ENCODE measurements at regions not wholly inside any gene's neighbourhood (a gene's known extent, or its start where the extent isn't known, plus 50 kb on each side); places are given as distances from the start of the nearest gene placed in this dataset.
A peak's percentile ranks its signal among the peaks of the same experiment; 100 is the strongest.

DNA sequence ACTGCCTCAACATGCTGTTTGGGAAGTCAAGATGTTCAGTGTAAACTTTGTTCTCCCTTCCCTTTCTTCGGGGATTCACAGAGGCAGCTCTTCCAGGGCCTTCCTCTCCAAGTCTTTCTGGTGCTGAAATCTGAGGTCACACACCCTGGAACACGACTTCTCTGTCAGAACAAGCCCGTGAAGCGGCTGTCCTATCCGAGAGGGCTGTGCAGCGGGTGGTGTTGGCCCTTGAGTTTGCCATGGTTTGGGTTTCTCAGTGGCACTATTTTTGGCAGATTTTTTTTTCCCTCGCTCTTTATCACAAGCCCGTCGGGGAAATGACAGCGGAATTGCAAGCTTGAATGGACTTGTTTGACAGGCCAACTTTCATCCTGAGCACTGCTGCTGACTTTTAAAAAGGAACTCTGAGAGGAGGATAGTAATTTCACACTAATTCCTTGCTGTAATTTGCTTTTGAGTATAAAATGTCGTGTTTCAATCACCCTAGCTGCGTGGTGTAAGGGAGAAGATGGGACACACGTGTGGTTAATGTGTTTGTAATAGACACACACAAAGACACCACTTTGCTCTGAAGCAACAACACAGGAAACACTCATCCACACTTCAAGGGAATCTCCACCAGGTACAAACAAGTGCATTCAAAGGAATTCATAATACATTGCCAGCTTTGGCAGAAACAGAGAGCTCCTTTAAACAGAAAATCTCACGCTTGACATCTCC lies 60.1 kb upstream of the TARBP1 start:
- Histone ChIP-seq H3K14ac (replicated peaks; ENCODE audit: low read depth, low read length) (no peak overlapping the region), H2AFZ (replicated peaks; ENCODE audit: low read length, poor library complexity) (no peak overlapping the region), H3K9me1 (ENCODE audit: insufficient read depth, low read length) (peaks cover 4% of the 10 kb centered on the region; the same call in 1 of the 2 replicates), H3K79me1 (ENCODE audit: low read depth in 1 of 2, low read length in 2 of 2) (no peaks in the 10 kb centered on the region), H2BK15ac (ENCODE audit: low read depth, low read length) (no peak overlapping the region), H4K91ac (ENCODE audit: insufficient read depth, low read depth, low read length) (no peak overlapping the region), H3K18ac (ENCODE audit: low read depth, low read length) (no peak overlapping the region), H2BK120ac (ENCODE audit: low read depth, low read length) (no peak overlapping the region), H3K27ac (ENCODE audit: insufficient read depth, low read length) (no peak overlapping the region), H3K56ac (ENCODE audit: extremely low read depth, insufficient read depth, low read length) (no peak overlapping the region), H3K9me3 (ENCODE audit: control insufficient read depth, insufficient read depth, low read length) (no peaks in the 10 kb centered on the region), H3K23ac (ENCODE audit: low read depth, low read length) (no peak overlapping the region), H4K8ac (ENCODE audit: low read depth in 2 of 2, low read length in 2 of 2) (no peak overlapping the region), H2BK5ac (ENCODE audit: low read depth, low read length, poor library complexity, severe bottlenecking) (no peak overlapping the region), H3K27me3 (ENCODE audit: control insufficient read depth, insufficient read depth, low read length) (no peaks in the 10 kb centered on the region; the same call in 1 of the 2 replicates), H4K20me1 (ENCODE audit: insufficient read depth, low read length) (no peaks in the 10 kb centered on the region), H3K36me3 (ENCODE audit: control insufficient read depth, insufficient read depth, low read length) (no peaks in the 10 kb centered on the region), H3K4ac (ENCODE audit: low read depth, low read length) (no peak overlapping the region), H4K5ac (ENCODE audit: low read depth, low read length) (no peak overlapping the region), H3K4me2 (ENCODE audit: low read depth, low read length) (no peak overlapping the region), H2AK9ac (replicated peaks; ENCODE audit: low read depth, low read length, poor library complexity) (no peak overlapping the region), H3K4me1 (ENCODE audit: control insufficient read depth, insufficient read depth, low read length) (peaks cover 24% of the 10 kb centered on the region), H2BK20ac (ENCODE audit: low read depth, low read length) (no peak overlapping the region), H3K9ac (ENCODE audit: low read depth, low read length) (no peak overlapping the region), H3K4me3 (ENCODE audit: insufficient read depth, low read depth, low read length) (no peak overlapping the region), H2AK5ac (ENCODE audit: low read depth, low read length) (peak overlapping the region; percentile 5; the same call in 1 of the 2 replicates)
- no TSS peak for BruUV-seq (replicated peaks)
- intact Hi-C loops (cut with micrococcal nuclease) (no loop called here), dilution Hi-C loops (cut with HindIII; ENCODE audit: low sequenced_read_pairs, unreplicated experiment) (no loop called here), in situ Hi-C loops (cut with MboI; ENCODE audit: low sequenced_read_pairs) (no loop called here)
- CTCF ChIA-PET: interaction anchor here (0.6 kb wide), 1 partner anchor 66 kb away, joined by 3 read pairs; no protein-coding TSS in a partner anchor
- TF ChIP-seq SMC3 (IDR thresholded peaks at IDR 0.05; ENCODE audit: low read depth, low read length) (no peak), POLR2A (IDR thresholded peaks at IDR 0.05; ENCODE audit: low read depth, low read length) (no peak), FOS (IDR thresholded peaks at IDR 0.05; ENCODE audit: low read depth, low read length) (no peak), MAFK (IDR thresholded peaks at IDR 0.05; ENCODE audit: low read depth, low read length) (no peak), MXI1 (IDR thresholded peaks at IDR 0.05; ENCODE audit: borderline replicate concordance, low read depth, low read length) (no peak)
- WGBS, 2 experiments (ENCODE audit: extremely low coverage in 2 of 2, insufficient read length in 1 of 2): 83% methylated on average over 5 of the region's 14 CpGs; no CpG with 5 or more reads in 1 of the 2 experiments
- POLR2A ChIA-PET (ENCODE audit: unreplicated experiment): no interaction called here
- DNase-seq: no peak
- ATAC-seq (ENCODE audit: low read depth): no peak

Measured in IMR-90 (cell line).